WTC11 (cell line): ENCODE measurements at regions not wholly inside any gene's neighbourhood (a gene's known extent, or its start where the extent isn't known, plus 50 kb on each side); places are given as distances from the start of the nearest gene placed in this dataset.

Experiments
- ATAC-seq: fragments of 200-7000 bp; cut with Tn5 transposase; 2 replicates; pipeline ENCODE4 v1.10.0; 2021; ENCODE audit warnings: mild to moderate bottlenecking, moderate library complexity
- CTCF ChIA-PET: fragments of 300-600 bp; sonication (Branson Sonifier 250); formaldehyde crosslinking; loops from one replicate; lab custom pipeline; 2021; ENCODE audit warnings: antibody characterized with exemption; lab: Charles Lee
- POLR2A ChIA-PET: fragments of 350-600 bp; sonication (Branson Sonifier 250); formaldehyde crosslinking; loops from one replicate; lab custom pipeline; 2021; ENCODE audit warnings: antibody characterized with exemption; lab: Charles Lee
- DNase-seq: peaks from one replicate; pipeline ENCODE4 v3.0.0; 2021; ENCODE audit warnings: low spot score
- H3K27ac Mint-ChIP-seq: 2 replicates; pipeline ENCODE4 v1.8.0; 2021; ENCODE audit warnings: mixed read lengths
- H3K27me3 Mint-ChIP-seq: 2 replicates; pipeline ENCODE4 v1.8.0; 2021; ENCODE audit warnings: low read depth, mild to moderate bottlenecking, moderate library complexity, mixed read lengths
- H3K36me3 Mint-ChIP-seq: 2 replicates; pipeline ENCODE4 v1.8.0; 2021; ENCODE audit warnings: mixed read lengths
- H3K4me1 Mint-ChIP-seq: 2 replicates; pipeline ENCODE4 v1.8.0; 2022; ENCODE audit warnings: mixed read lengths
- H3K4me3 Mint-ChIP-seq: 2 replicates; pipeline ENCODE4 v1.8.0; 2021; ENCODE audit warnings: mild to moderate bottlenecking, moderate library complexity, mixed read lengths
- H3K9me3 Mint-ChIP-seq: 2 replicates; pipeline ENCODE4 v1.8.0; 2021; ENCODE audit warnings: mixed read lengths
- CBFB ChIP-seq: sonication (generic); formaldehyde crosslinking; IDR thresholded peaks from 2 replicates; pipeline ENCODE4 v1.8.1; 2022; ENCODE audit warnings: mild to moderate bottlenecking, low read depth, missing genetic modification reagents
- HMGA2 ChIP-seq: fragments of 250-450 bp; sonication (Bioruptor Pico); IDR thresholded peaks from 2 replicates; pipeline ENCODE4 v1.4.0; 2021; ENCODE audit warnings: mild to moderate bottlenecking, moderate library complexity
- MXD4 ChIP-seq: fragments of 250-450 bp; sonication (Bioruptor Pico); IDR thresholded peaks from 2 replicates; pipeline ENCODE4 v1.8.0; 2021; ENCODE audit warnings: mild to moderate bottlenecking, moderate library complexity, borderline replicate concordance
- NR1H2 ChIP-seq: sonication (generic); formaldehyde crosslinking; IDR thresholded peaks from 2 replicates; pipeline ENCODE4 v1.9.0; 2021; ENCODE audit warnings: mild to moderate bottlenecking, moderate library complexity, missing genetic modification reagents
- OVOL2 ChIP-seq: fragments of 250-450 bp; sonication (Bioruptor Pico); IDR thresholded peaks from 2 replicates; pipeline ENCODE4 v1.9.0; 2021; ENCODE audit warnings: mild to moderate bottlenecking, borderline replicate concordance
- RELA ChIP-seq: sonication (generic); formaldehyde crosslinking; IDR thresholded peaks from 2 replicates; pipeline ENCODE4 v1.8.1; 2022; ENCODE audit warnings: missing genetic modification reagents, mild to moderate bottlenecking, borderline replicate concordance
- ZBTB21 ChIP-seq: sonication (generic); formaldehyde crosslinking; IDR thresholded peaks from 2 replicates; pipeline ENCODE4 v1.8.1; 2023; ENCODE audit warnings: mild to moderate bottlenecking, missing genetic modification reagents, borderline replicate concordance
- ZNF416 ChIP-seq: fragments of 250-450 bp; sonication (Bioruptor Pico); IDR thresholded peaks from 2 replicates; pipeline ENCODE4 v1.9.0; 2021; ENCODE audit warnings: mild to moderate bottlenecking, inconsistent platforms
- TF ChIP-seq, protein P1 (sequence below): sonication (generic); formaldehyde crosslinking; IDR thresholded peaks from 2 replicates; pipeline ENCODE4 v1.8.0; 2023; ENCODE audit warnings: mild to moderate bottlenecking, missing genetic modification reagents
- TF ChIP-seq, protein P2 (sequence below): sonication (generic); formaldehyde crosslinking; IDR thresholded peaks from 2 replicates; pipeline ENCODE4 v1.8.0; 2022; ENCODE audit warnings: missing genetic modification reagents
- TF ChIP-seq, protein P3 (sequence below): sonication (generic); formaldehyde crosslinking; conservative IDR thresholded peaks from 2 replicates; pipeline ENCODE4 v1.8.1; 2023; ENCODE audit warnings: mild to moderate bottlenecking, low read depth, missing genetic modification reagents, moderate library complexity
- TF ChIP-seq, protein P4 (sequence below): sonication (generic); formaldehyde crosslinking; IDR thresholded peaks from 2 replicates; pipeline ENCODE4 v1.8.1; 2023; ENCODE audit warnings: mild to moderate bottlenecking, missing genetic modification reagents, borderline replicate concordance
- TF ChIP-seq, protein P5 (sequence below): sonication (generic); formaldehyde crosslinking; IDR thresholded peaks from 2 replicates; pipeline ENCODE4 v1.8.1; 2023; ENCODE audit warnings: mild to moderate bottlenecking, missing genetic modification reagents, moderate library complexity
- TF ChIP-seq, protein P6 (sequence below): sonication (generic); formaldehyde crosslinking; IDR thresholded peaks from 2 replicates; pipeline ENCODE4 v1.8.1; 2023; ENCODE audit warnings: mild to moderate bottlenecking, missing genetic modification reagents
- TF ChIP-seq, protein P7 (sequence below): fragments of 200-600 bp; IDR thresholded peaks from 2 replicates; pipeline ENCODE4 v1.8.0; 2022; ENCODE audit warnings: antibody characterized with exemption

DNA sequence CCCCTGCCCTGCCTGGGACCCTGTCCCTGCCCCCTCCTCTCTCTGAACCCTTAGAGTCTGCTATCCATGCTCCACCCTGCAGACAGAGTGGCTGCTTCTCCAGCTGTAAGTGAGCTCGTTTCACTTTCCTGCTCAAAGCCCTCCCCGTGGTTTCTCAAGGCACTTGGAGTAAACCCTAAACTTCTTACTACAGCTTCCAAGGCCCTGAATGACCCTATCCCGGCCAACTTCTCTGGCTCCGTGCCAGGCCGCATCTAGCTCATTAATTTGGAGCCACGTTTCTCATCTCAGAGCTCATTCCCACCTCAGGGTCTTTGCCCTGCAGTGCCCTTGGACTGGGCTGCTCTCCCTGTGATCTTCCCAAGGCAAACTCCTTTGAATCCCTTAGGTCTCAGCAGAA, 235.1 kb upstream of the RUNX1 start:
- POLR2A ChIA-PET, result no interaction called here

DNA sequence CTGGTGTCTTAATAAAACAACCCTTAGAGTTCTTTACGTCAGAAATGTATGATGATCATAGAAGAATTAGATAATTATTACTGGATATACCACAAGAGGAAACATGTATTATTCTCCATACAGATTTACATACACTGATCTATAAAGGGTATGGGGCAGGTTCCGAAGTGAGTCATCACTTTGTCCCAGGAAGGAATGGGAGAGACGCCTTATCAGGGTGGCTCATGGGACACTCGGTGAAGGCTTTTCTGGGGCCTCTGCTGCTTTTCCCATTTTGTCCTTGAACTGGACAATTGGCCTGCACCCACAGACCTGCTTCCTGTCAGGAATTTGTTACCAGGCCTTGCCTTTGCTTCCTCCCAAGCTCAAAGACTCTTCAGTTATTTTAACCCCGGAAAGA, 233.8 kb upstream of the RUNX1 start:
- H3K4me1 Mint-ChIP-seq, result peaks cover 6% of the 10 kb centered on the region; the same call in 1 of the 2 replicates
- POLR2A ChIA-PET, result no interaction called here
- TF ChIP-seq NR1H2 (CRISPR knock-in tag) (no peak), OVOL2 (CRISPR knock-in tag) (no peak)
- TF ChIP-seq, protein P1, sequence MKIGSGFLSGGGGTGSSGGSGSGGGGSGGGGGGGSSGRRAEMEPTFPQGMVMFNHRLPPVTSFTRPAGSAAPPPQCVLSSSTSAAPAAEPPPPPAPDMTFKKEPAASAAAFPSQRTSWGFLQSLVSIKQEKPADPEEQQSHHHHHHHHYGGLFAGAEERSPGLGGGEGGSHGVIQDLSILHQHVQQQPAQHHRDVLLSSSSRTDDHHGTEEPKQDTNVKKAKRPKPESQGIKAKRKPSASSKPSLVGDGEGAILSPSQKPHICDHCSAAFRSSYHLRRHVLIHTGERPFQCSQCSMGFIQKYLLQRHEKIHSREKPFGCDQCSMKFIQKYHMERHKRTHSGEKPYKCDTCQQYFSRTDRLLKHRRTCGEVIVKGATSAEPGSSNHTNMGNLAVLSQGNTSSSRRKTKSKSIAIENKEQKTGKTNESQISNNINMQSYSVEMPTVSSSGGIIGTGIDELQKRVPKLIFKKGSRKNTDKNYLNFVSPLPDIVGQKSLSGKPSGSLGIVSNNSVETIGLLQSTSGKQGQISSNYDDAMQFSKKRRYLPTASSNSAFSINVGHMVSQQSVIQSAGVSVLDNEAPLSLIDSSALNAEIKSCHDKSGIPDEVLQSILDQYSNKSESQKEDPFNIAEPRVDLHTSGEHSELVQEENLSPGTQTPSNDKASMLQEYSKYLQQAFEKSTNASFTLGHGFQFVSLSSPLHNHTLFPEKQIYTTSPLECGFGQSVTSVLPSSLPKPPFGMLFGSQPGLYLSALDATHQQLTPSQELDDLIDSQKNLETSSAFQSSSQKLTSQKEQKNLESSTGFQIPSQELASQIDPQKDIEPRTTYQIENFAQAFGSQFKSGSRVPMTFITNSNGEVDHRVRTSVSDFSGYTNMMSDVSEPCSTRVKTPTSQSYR (CRISPR knock-in tag), result no peak
- TF ChIP-seq, protein P2, sequence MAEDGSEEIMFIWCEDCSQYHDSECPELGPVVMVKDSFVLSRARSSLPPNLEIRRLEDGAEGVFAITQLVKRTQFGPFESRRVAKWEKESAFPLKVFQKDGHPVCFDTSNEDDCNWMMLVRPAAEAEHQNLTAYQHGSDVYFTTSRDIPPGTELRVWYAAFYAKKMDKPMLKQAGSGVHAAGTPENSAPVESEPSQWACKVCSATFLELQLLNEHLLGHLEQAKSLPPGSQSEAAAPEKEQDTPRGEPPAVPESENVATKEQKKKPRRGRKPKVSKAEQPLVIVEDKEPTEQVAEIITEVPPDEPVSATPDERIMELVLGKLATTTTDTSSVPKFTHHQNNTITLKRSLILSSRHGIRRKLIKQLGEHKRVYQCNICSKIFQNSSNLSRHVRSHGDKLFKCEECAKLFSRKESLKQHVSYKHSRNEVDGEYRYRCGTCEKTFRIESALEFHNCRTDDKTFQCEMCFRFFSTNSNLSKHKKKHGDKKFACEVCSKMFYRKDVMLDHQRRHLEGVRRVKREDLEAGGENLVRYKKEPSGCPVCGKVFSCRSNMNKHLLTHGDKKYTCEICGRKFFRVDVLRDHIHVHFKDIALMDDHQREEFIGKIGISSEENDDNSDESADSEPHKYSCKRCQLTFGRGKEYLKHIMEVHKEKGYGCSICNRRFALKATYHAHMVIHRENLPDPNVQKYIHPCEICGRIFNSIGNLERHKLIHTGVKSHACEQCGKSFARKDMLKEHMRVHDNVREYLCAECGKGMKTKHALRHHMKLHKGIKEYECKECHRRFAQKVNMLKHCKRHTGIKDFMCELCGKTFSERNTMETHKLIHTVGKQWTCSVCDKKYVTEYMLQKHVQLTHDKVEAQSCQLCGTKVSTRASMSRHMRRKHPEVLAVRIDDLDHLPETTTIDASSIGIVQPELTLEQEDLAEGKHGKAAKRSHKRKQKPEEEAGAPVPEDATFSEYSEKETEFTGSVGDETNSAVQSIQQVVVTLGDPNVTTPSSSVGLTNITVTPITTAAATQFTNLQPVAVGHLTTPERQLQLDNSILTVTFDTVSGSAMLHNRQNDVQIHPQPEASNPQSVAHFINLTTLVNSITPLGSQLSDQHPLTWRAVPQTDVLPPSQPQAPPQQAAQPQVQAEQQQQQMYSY, result no peak
- TF ChIP-seq, protein P3, sequence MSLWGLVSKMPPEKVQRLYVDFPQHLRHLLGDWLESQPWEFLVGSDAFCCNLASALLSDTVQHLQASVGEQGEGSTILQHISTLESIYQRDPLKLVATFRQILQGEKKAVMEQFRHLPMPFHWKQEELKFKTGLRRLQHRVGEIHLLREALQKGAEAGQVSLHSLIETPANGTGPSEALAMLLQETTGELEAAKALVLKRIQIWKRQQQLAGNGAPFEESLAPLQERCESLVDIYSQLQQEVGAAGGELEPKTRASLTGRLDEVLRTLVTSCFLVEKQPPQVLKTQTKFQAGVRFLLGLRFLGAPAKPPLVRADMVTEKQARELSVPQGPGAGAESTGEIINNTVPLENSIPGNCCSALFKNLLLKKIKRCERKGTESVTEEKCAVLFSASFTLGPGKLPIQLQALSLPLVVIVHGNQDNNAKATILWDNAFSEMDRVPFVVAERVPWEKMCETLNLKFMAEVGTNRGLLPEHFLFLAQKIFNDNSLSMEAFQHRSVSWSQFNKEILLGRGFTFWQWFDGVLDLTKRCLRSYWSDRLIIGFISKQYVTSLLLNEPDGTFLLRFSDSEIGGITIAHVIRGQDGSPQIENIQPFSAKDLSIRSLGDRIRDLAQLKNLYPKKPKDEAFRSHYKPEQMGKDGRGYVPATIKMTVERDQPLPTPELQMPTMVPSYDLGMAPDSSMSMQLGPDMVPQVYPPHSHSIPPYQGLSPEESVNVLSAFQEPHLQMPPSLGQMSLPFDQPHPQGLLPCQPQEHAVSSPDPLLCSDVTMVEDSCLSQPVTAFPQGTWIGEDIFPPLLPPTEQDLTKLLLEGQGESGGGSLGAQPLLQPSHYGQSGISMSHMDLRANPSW (CRISPR knock-in tag), result no peak

More for the DNA sequence above, 235.1 kb upstream of the RUNX1 start:
- peaks cover 5% of the 10 kb centered on the region; the same call in 1 of the 2 replicates for H3K4me1 Mint-ChIP-seq
- H3K27ac Mint-ChIP-seq, result no peak overlapping the region
- H3K9me3 Mint-ChIP-seq, result peaks cover 24% of the 10 kb centered on the region
- CTCF ChIA-PET, result no interaction called here
- DNase-seq (no peak), ATAC-seq (no peak)
- no peaks in the 10 kb centered on the region; the same call in none of the 2 replicates for H3K36me3 Mint-ChIP-seq
- no peaks in the 10 kb centered on the region for H3K27me3 Mint-ChIP-seq
- no peak for TF ChIP-seq CBFB (CRISPR knock-in tag)
- no peak for TF ChIP-seq ZBTB21 (CRISPR knock-in tag)
- TF ChIP-seq, protein P4, sequence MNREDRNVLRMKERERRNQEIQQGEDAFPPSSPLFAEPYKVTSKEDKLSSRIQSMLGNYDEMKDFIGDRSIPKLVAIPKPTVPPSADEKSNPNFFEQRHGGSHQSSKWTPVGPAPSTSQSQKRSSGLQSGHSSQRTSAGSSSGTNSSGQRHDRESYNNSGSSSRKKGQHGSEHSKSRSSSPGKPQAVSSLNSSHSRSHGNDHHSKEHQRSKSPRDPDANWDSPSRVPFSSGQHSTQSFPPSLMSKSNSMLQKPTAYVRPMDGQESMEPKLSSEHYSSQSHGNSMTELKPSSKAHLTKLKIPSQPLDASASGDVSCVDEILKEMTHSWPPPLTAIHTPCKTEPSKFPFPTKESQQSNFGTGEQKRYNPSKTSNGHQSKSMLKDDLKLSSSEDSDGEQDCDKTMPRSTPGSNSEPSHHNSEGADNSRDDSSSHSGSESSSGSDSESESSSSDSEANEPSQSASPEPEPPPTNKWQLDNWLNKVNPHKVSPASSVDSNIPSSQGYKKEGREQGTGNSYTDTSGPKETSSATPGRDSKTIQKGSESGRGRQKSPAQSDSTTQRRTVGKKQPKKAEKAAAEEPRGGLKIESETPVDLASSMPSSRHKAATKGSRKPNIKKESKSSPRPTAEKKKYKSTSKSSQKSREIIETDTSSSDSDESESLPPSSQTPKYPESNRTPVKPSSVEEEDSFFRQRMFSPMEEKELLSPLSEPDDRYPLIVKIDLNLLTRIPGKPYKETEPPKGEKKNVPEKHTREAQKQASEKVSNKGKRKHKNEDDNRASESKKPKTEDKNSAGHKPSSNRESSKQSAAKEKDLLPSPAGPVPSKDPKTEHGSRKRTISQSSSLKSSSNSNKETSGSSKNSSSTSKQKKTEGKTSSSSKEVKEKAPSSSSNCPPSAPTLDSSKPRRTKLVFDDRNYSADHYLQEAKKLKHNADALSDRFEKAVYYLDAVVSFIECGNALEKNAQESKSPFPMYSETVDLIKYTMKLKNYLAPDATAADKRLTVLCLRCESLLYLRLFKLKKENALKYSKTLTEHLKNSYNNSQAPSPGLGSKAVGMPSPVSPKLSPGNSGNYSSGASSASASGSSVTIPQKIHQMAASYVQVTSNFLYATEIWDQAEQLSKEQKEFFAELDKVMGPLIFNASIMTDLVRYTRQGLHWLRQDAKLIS (CRISPR knock-in tag), result no peak
- TF ChIP-seq, protein P5, sequence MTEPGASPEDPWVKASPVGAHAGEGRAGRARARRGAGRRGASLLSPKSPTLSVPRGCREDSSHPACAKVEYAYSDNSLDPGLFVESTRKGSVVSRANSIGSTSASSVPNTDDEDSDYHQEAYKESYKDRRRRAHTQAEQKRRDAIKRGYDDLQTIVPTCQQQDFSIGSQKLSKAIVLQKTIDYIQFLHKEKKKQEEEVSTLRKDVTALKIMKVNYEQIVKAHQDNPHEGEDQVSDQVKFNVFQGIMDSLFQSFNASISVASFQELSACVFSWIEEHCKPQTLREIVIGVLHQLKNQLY, result no peak
- TF ChIP-seq ZNF416 (CRISPR knock-in tag), result no peak
- TF ChIP-seq RELA (CRISPR knock-in tag), result no peak
- TF ChIP-seq, protein P6, sequence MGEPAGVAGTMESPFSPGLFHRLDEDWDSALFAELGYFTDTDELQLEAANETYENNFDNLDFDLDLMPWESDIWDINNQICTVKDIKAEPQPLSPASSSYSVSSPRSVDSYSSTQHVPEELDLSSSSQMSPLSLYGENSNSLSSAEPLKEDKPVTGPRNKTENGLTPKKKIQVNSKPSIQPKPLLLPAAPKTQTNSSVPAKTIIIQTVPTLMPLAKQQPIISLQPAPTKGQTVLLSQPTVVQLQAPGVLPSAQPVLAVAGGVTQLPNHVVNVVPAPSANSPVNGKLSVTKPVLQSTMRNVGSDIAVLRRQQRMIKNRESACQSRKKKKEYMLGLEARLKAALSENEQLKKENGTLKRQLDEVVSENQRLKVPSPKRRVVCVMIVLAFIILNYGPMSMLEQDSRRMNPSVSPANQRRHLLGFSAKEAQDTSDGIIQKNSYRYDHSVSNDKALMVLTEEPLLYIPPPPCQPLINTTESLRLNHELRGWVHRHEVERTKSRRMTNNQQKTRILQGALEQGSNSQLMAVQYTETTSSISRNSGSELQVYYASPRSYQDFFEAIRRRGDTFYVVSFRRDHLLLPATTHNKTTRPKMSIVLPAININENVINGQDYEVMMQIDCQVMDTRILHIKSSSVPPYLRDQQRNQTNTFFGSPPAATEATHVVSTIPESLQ (CRISPR knock-in tag), result no peak
- no peak for TF ChIP-seq MXD4 (CRISPR knock-in tag)
- TF ChIP-seq HMGA2 (CRISPR knock-in tag), result no peak
- TF ChIP-seq, protein P7, sequence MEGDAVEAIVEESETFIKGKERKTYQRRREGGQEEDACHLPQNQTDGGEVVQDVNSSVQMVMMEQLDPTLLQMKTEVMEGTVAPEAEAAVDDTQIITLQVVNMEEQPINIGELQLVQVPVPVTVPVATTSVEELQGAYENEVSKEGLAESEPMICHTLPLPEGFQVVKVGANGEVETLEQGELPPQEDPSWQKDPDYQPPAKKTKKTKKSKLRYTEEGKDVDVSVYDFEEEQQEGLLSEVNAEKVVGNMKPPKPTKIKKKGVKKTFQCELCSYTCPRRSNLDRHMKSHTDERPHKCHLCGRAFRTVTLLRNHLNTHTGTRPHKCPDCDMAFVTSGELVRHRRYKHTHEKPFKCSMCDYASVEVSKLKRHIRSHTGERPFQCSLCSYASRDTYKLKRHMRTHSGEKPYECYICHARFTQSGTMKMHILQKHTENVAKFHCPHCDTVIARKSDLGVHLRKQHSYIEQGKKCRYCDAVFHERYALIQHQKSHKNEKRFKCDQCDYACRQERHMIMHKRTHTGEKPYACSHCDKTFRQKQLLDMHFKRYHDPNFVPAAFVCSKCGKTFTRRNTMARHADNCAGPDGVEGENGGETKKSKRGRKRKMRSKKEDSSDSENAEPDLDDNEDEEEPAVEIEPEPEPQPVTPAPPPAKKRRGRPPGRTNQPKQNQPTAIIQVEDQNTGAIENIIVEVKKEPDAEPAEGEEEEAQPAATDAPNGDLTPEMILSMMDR, result no peak
- no peak overlapping the region for H3K4me3 Mint-ChIP-seq

More for the DNA sequence above, 233.8 kb upstream of the RUNX1 start:
- Mint-ChIP-seq H3K27me3 (no peaks in the 10 kb centered on the region), H3K4me3 (no peak overlapping the region), H3K36me3 (no peaks in the 10 kb centered on the region; the same call in none of the 2 replicates), H3K9me3 (peaks cover 17% of the 10 kb centered on the region), H3K27ac (no peak overlapping the region)
- no peak for ATAC-seq
- DNase-seq, result no peak
- CTCF ChIA-PET, result no interaction called here
